NCI-H1048 (cell line): ENCODE measurements at regions not wholly inside any gene's neighbourhood (a gene's known extent, or its start where the extent isn't known, plus 50 kb on each side); places are given as distances from the start of the nearest gene placed in this dataset.

Experiments used
- DNase-seq: peaks from one replicate; lab custom pipeline; 2025; lab: John Stamatoyannopoulos, UW

- DNase-seq, result no peak
Observed at GRCh38 chr21:27189870-27190269, 223.0 kb upstream of the ADAMTS5 start.

- no peak for DNase-seq
Observed at GRCh38 chr21:27173053-27173452, 206.2 kb upstream of the ADAMTS5 start.

GRCh38 chr21:27171707-27172106 is 204.8 kb upstream of the ADAMTS5 start:
- DNase-seq, result no peak

GRCh38 chr21:27168084-27168483 is 201.2 kb upstream of the ADAMTS5 start:
- DNase-seq, result no peak

- no peak for DNase-seq
Observed at GRCh38 chr21:27164208-27165177, 197.6 kb upstream of the ADAMTS5 start.

GRCh38 chr21:27158967-27159366 is 192.1 kb upstream of the ADAMTS5 start:
- DNase-seq, result no peak

GRCh38 chr21:27157097-27157496 is 190.2 kb upstream of the ADAMTS5 start:
- no peak for DNase-seq

- no peak for DNase-seq
Observed at GRCh38 chr21:27156666-27157065, 189.8 kb upstream of the ADAMTS5 start.

GRCh38 chr21:27155130-27155500 is 188.2 kb upstream of the ADAMTS5 start:
- DNase-seq, result no peak

- no peak for DNase-seq
Observed at GRCh38 chr21:27154451-27155129, 187.7 kb upstream of the ADAMTS5 start.

GRCh38 chr21:27152996-27153395 is 186.1 kb upstream of the ADAMTS5 start:
- DNase-seq, result no peak

GRCh38 chr21:27149034-27149433 is 182.1 kb upstream of the ADAMTS5 start:
- no peak for DNase-seq

GRCh38 chr21:27146268-27146667 is 179.4 kb upstream of the ADAMTS5 start:
- no peak for DNase-seq

- no peak for DNase-seq
Observed at GRCh38 chr21:27145134-27145798, 178.4 kb upstream of the ADAMTS5 start.

- DNase-seq, result no peak
Observed at GRCh38 chr21:27143476-27143875, 176.6 kb upstream of the ADAMTS5 start.

GRCh38 chr21:27139526-27139925 is 172.6 kb upstream of the ADAMTS5 start:
- DNase-seq, result no peak

- DNase-seq, result no peak
Observed at GRCh38 chr21:27134516-27134915, 167.6 kb upstream of the ADAMTS5 start.

GRCh38 chr21:27132266-27132665 is 165.4 kb upstream of the ADAMTS5 start:
- DNase-seq, result no peak

GRCh38 chr21:27130154-27130553 is 163.3 kb upstream of the ADAMTS5 start:
- no peak for DNase-seq

- no peak for DNase-seq
Observed at GRCh38 chr21:27129694-27130093, 162.8 kb upstream of the ADAMTS5 start.

GRCh38 chr21:27129215-27129614 is 162.3 kb upstream of the ADAMTS5 start:
- DNase-seq, result no peak

- DNase-seq, result no peak
Observed at GRCh38 chr21:27126140-27126539, 159.3 kb upstream of the ADAMTS5 start.

GRCh38 chr21:27122686-27123085 is 155.8 kb upstream of the ADAMTS5 start:
- DNase-seq, result no peak
